SK-N-SH (cell line): ENCODE measurements at regions not wholly inside any gene's neighbourhood (a gene's known extent, or its start where the extent isn't known, plus 50 kb on each side); places are given as distances from the start of the nearest gene placed in this dataset.

Source experiments
- CHD2 ChIP-seq: fragments of 150-350 bp; IDR thresholded peaks from 2 replicates; pipeline ENCODE4 v1.6.1; 2018; ENCODE audit warnings: low read length; ENCODE audit not compliant: partially characterized antibody
- ELF1 ChIP-seq: IDR thresholded peaks from 2 replicates; pipeline ENCODE4 v1.4.0; 2012
- EP300 ChIP-seq, 2 experiments: IDR thresholded peaks; 2 replicates each; pipeline versions ENCODE4 v1.4.0 to v1.6.1; 2012; ENCODE audit warnings: borderline replicate concordance in 1 of 2, low read depth in 1 of 2, low read length in 1 of 2
- FOXJ3 ChIP-seq: sonication (generic); formaldehyde crosslinking; IDR thresholded peaks from 2 replicates; pipeline ENCODE4 v1.5.1; 2020; ENCODE audit warnings: mild to moderate bottlenecking, missing genetic modification reagents
- MEF2A ChIP-seq: IDR thresholded peaks from 2 replicates; pipeline ENCODE4 v1.4.0; 2012; ENCODE audit warnings: low read depth, borderline replicate concordance
- POLR2AphosphoS5 ChIP-seq: IDR thresholded peaks from 2 replicates; pipeline ENCODE4 v1.6.1; 2012; ENCODE audit warnings: low read depth, low read length
- RFX5 ChIP-seq: IDR thresholded peaks from 2 replicates; pipeline ENCODE4 v1.6.1; 2012; ENCODE audit warnings: mild to moderate bottlenecking, improper control_type of control experiment, low read length
- SIN3A ChIP-seq: IDR thresholded peaks from 2 replicates; pipeline ENCODE4 v1.6.1; 2012; ENCODE audit warnings: low read depth, mild to moderate bottlenecking, low read length, moderate library complexity, borderline replicate concordance
- SMC3 ChIP-seq: IDR thresholded peaks from 2 replicates; pipeline ENCODE4 v1.6.1; 2012; ENCODE audit warnings: low read depth, low read length, improper control_type of control experiment
- YY1 ChIP-seq: IDR thresholded peaks from 2 replicates; pipeline ENCODE4 v1.4.0; 2012; ENCODE audit warnings: low read depth, mild to moderate bottlenecking
- TF ChIP-seq, protein P1 (sequence below): fragments of 200-600 bp; sonication (generic); IDR thresholded peaks from 2 replicates; pipeline ENCODE4 v1.6.1; 2017; ENCODE audit warnings: antibody characterized with exemption, mild to moderate bottlenecking, moderate library complexity
- TF ChIP-seq, protein P2 (sequence below): IDR thresholded peaks from 2 replicates; pipeline ENCODE4 v1.4.0; 2012; ENCODE audit warnings: low read depth, borderline replicate concordance
- TF ChIP-seq, protein P3 (sequence below): IDR thresholded peaks from 2 replicates; pipeline ENCODE4 v1.4.0; 2012; ENCODE audit warnings: low read depth

DNA sequence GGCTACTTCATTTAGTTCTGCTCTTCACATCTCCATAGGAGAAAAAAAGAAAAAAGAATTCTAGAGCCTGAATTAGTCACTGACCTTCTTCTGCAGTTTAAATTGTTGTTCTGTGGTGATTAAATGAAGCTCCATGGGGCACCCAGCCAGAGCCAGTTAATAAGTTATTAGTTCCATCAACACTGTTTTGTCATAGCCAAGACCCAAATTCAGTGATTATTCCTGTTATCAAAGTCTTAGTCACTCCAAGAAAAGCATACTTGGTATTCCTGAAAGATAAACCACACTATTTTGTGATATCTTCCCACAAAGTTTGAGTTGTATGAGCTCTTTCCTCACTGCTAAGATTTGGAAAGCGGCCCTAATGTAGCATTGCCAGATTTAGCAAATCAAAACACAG lies 134.8 kb upstream of the RGMB start:
- TF ChIP-seq, protein P1, sequence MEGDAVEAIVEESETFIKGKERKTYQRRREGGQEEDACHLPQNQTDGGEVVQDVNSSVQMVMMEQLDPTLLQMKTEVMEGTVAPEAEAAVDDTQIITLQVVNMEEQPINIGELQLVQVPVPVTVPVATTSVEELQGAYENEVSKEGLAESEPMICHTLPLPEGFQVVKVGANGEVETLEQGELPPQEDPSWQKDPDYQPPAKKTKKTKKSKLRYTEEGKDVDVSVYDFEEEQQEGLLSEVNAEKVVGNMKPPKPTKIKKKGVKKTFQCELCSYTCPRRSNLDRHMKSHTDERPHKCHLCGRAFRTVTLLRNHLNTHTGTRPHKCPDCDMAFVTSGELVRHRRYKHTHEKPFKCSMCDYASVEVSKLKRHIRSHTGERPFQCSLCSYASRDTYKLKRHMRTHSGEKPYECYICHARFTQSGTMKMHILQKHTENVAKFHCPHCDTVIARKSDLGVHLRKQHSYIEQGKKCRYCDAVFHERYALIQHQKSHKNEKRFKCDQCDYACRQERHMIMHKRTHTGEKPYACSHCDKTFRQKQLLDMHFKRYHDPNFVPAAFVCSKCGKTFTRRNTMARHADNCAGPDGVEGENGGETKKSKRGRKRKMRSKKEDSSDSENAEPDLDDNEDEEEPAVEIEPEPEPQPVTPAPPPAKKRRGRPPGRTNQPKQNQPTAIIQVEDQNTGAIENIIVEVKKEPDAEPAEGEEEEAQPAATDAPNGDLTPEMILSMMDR, result no peak
- TF ChIP-seq, protein P2, sequence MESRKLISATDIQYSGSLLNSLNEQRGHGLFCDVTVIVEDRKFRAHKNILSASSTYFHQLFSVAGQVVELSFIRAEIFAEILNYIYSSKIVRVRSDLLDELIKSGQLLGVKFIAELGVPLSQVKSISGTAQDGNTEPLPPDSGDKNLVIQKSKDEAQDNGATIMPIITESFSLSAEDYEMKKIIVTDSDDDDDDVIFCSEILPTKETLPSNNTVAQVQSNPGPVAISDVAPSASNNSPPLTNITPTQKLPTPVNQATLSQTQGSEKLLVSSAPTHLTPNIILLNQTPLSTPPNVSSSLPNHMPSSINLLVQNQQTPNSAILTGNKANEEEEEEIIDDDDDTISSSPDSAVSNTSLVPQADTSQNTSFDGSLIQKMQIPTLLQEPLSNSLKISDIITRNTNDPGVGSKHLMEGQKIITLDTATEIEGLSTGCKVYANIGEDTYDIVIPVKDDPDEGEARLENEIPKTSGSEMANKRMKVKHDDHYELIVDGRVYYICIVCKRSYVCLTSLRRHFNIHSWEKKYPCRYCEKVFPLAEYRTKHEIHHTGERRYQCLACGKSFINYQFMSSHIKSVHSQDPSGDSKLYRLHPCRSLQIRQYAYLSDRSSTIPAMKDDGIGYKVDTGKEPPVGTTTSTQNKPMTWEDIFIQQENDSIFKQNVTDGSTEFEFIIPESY, result no peak
- TF ChIP-seq RFX5 (no peak), ELF1 (no peak), CHD2 (no peak), EP300 (IDR thresholded peaks at IDR 0.05; ENCODE audit: borderline replicate concordance in 1 of 2, low read depth in 1 of 2, low read length in 1 of 2) (no peak), YY1 (no peak), FOXJ3 (CRISPR knock-in tag) (no peak), MEF2A (no peak), SMC3 (no peak), POLR2AphosphoS5 (no peak), SIN3A (no peak)
- TF ChIP-seq, protein P3, sequence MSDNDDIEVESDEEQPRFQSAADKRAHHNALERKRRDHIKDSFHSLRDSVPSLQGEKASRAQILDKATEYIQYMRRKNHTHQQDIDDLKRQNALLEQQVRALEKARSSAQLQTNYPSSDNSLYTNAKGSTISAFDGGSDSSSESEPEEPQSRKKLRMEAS, result no peak
